HG03378 (cell line): ENCODE measurements at regions not wholly inside any gene's neighbourhood (a gene's known extent, or its start where the extent isn't known, plus 50 kb on each side); places are given as distances from the start of the nearest gene placed in this dataset.

Experiments used
- ATAC-seq: cut with Tn5 transposase; IDR thresholded peaks from one replicate; pipeline ENCODE4 v1.9.1; 2021; ENCODE audit warnings: mild to moderate bottlenecking, moderate library complexity; ENCODE audit not compliant: unreplicated experiment

DNA sequence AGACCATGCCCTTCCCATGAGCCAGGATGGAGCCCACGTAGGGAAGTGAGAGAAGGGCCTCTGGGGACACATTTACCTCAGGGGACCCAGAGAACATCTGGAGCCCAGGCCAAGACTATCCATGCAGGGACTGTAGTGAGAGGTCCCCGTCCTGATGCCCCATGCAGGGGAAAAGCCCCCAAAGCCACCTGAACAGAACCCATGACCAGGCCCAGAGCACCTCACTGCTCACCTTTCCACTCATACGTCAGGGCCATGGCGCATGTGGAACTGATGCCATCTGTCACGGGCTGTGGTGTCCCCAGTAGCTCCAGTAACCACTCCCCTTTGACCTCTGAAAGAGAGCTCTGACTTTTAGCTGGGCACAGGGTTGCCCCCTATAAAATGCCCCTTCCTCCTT lies 106.5 kb upstream of the TEX51 start:
- no peak for ATAC-seq

GRCh38 chr2:126792993-126793392 lies 105.7 kb upstream of the TEX51 start:
- no peak for ATAC-seq

GRCh38 chr2:126793885-126794613 lies 104.6 kb upstream of the TEX51 start:
- ATAC-seq: no peak

GRCh38 chr2:126795656-126796055 lies 103.0 kb upstream of the TEX51 start:
- ATAC-seq: no peak

GRCh38 chr2:126796931-126797621 lies 101.6 kb upstream of the TEX51 start:
- no peak for ATAC-seq

DNA sequence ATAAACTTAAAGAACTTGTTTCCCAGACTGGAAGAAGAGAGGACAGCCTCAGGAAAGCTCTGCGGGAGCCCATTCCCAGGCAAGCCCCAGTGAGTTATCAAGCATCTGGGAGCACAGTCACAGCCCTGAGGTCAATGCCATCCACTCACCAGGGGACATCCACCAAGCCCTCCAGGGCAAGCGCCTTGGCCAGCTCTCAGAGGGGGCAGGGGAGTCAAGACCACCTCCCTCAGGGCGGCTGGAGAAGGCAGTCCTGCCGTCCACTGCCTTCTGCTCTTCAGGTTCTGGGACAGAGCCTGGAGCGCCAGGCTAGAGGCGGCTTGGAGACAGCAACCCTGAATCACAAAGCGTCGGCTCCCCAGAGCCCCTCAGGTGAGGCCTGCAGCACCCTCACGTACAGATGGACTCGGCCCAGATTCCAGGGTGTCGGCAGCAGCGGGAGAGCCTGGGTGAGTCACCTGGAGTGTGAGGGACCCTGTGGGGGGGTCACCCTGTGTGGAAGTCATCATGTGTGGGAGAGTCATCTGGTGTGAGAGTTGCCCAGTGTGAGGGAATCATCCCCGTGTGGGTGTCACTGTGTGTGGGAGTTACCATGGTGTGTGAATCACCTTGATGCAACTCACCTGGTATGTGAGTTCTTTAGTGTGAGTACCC lies 100.9 kb upstream of the TEX51 start:
- ATAC-seq: no peak

- no peak for ATAC-seq
Measured at GRCh38 chr2:126798276-126799140, 100.2 kb upstream of the TEX51 start.

DNA sequence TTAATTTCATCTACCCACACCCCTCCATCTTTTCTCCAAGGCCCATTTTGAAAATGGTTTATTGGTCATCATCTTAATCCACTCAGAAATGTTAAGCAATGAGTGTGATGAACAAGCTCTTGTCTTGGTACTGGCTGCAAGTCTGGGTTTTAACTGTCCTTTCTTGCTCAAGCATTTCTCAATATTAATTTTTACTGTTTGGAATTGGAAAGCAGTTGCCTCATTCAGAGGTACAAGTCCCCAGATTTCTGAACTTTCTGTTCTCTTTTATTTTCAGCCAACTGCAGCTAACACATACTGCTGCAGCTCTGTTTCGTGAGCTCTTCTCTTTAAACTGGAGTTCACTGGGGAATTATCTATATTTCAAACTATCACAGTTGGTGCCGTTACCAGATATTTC lies 99.4 kb upstream of the TEX51 start:
- no peak for ATAC-seq

- no peak for ATAC-seq
Measured at GRCh38 chr2:126801473-126801872, 97.2 kb upstream of the TEX51 start.

GRCh38 chr2:126802316-126802715 lies 96.4 kb upstream of the TEX51 start:
- no peak for ATAC-seq

GRCh38 chr2:126802774-126803433 lies 95.8 kb upstream of the TEX51 start:
- no peak for ATAC-seq

- ATAC-seq: no peak
Measured at GRCh38 chr2:126803434-126803775, 95.3 kb upstream of the TEX51 start.

DNA sequence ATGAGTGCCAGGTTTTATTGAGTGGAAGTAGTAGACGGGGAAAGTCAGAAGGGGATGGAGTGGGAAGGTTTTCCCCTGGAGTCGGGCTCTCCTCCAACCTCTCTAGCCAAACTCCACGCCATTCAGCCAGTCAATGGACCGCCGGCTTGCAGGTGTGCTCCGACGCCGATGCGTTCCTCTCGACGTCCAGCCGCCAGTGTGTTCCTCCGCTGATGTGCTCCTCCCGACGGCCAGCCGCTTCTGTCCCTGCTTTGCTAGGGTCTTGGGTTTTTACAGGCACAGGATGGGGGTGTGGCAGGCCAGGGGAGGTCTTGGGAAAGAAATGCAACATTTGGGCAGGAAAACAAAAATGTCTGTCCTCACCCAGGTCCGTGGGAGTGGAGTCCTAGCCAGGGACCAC lies 94.3 kb upstream of the TEX51 start:
- ATAC-seq: no peak

- ATAC-seq: no peak
Measured at GRCh38 chr2:126808929-126809328, 89.8 kb upstream of the TEX51 start.

DNA sequence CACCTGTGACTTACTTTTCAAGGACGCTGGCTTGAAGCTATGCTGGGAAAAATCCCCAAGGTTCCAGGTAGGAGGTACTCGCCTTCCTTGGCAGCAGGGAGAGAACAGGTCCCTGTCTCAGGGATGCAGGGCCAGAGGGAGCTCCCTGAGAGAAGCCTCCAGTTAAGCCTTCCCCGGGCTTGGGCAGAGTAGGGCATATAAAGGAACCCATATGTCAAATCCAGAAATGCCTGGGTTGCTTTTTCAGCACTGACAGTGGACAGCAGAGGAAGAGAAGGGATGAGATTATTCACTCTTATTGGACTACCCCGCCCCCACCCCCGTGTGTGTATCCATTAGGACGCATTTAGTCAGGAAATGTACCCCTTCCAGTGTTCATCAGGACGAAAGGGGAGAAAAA lies 89.3 kb upstream of the TEX51 start:
- no peak for ATAC-seq

- ATAC-seq: no peak
Measured at GRCh38 chr2:126810001-126810400, 88.7 kb upstream of the TEX51 start.

DNA sequence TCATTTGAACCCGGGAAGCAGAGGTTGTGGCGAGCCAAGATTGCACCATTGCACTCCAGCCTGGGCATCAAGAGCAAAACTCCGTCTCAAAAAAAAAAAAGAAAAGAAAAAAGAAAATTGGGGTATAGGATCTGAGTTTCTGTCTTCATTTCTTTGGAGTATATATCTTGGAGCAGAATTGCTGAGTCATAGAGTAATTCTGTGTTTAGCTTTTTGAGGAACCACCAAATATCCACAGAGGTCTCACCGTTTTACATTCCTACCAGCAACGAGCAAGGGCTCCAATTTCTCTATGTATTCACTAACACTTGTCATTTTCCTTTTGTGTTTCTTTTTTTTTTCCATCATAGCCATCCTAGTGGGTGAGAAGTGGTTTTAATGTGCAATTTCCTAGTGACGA lies 87.6 kb upstream of the TEX51 start:
- ATAC-seq: no peak

DNA sequence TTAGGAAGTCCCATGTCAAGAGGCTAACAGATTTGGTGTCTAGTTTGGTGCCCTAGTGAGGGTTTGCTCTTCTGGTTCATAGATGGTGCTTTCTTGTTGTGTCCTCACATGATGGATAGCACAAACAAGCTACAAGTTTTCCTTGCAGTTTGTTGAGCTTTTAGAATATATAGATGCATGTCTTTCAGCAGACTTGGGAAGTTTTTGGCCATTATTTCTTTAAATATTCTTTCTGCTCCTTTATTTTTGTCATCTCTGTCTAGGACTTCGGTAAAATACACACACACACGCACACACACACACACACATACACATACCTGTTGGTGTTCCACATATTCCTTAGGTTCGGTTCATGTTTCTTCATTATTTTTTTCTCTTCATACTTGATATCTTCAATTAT lies 81.5 kb upstream of the TEX51 start:
- ATAC-seq: no peak

- ATAC-seq: no peak
Measured at GRCh38 chr2:126822115-126822514, 76.6 kb upstream of the TEX51 start.

DNA sequence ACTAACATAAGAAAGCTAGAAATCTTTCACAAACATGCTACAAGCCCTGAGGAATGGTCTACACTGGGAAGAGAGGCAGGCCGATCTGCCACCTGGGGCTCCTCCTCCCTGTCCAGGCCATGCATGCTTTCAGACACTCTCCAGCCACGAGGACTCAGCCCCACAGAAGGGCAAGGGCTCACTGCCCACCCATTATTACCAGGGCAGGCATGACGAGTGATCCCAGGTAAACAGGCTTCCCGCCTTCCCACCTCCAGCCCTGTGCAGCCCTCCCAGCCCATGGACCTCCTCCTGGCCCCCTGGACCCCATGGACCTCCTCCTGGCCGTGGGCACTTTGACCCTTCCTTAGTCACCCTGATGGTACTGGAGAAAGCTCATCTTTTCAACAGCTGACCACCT lies 75.8 kb upstream of the TEX51 start:
- ATAC-seq: no peak

DNA sequence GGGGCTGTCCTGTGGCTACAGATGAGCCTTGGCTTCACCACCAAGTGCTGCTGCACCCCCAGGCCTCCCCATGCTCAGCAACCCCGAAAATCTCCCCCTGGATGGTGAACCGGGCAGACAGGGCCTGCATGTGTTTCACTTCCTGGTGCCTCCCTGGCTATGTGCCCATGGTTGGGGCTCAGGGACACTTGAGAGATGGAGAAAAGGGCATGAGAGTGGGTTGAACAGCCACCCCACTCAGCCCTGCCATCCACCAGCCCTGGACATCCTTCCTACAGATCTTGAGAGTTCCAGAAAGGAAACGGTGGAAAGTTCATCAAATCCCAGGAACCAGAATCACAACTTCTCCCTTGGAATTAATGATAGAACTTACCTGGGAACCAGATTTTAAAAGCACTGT lies 74.7 kb upstream of the TEX51 start:
- ATAC-seq: no peak
